SJSA1 (cell line): ENCODE measurements at regions not wholly inside any gene's neighbourhood (a gene's known extent, or its start where the extent isn't known, plus 50 kb on each side); places are given as distances from the start of the nearest gene placed in this dataset.
A peak's percentile ranks its signal among the peaks of the same experiment; 100 is the strongest.

Experiments
- DNase-seq, 2 experiments: peaks; one replicate each; pipeline ENCODE4 v3.0.0-alpha.2; 2015 to 2020; ENCODE audit warnings: low spot score in 2 of 2, low read depth in 1 of 2
- H3K27ac ChIP-seq: fragments of 250-450 bp; sonication (Bioruptor Pico); 2 replicates; pipeline ENCODE4 v1.5.1; 2020; ENCODE audit warnings: mild to moderate bottlenecking, moderate library complexity
- H3K27me3 ChIP-seq: fragments of 250-450 bp; sonication (Bioruptor Pico); replicated peaks from 2 replicates; pipeline ENCODE4 v1.5.1; 2020; ENCODE audit warnings: mild to moderate bottlenecking, moderate library complexity
- H3K36me3 ChIP-seq: fragments of 250-450 bp; sonication (Bioruptor Pico); 2 replicates; pipeline ENCODE4 v1.5.1; 2020; ENCODE audit warnings: mild to moderate bottlenecking
- H3K4me1 ChIP-seq: fragments of 250-450 bp; sonication (Bioruptor Pico); replicated peaks from 2 replicates; pipeline ENCODE4 v1.6.1; 2021; ENCODE audit warnings: mild to moderate bottlenecking
- H3K4me3 ChIP-seq: fragments of 250-450 bp; sonication (Bioruptor Pico); 2 replicates; pipeline ENCODE4 v1.5.1; 2020; ENCODE audit warnings: mild to moderate bottlenecking
- H3K9me3 ChIP-seq: fragments of 250-450 bp; sonication (Bioruptor Pico); replicated peaks from 2 replicates; pipeline ENCODE4 v1.5.1; 2020; ENCODE audit warnings: mild to moderate bottlenecking

DNA sequence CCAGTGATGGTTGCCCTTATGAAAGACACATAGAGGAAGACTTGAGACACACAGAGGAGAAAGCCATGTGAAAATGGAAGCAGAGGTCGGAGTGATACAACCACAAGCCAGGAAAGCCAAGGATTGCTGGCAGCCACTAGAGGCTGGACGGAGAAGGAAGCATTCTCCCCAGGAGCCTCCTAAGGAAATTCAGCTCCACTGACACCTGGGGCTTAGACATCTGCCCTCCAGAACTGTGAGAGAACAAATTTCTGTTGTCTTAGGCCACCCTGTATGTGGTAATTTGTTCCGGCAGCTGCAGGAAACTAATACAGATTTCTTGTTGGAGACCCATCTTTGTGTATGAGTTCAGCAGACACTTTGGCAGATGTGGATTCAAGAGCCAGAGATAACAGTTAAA lies 126.9 kb upstream of the ATP1A1 start:
- H3K4me3 ChIP-seq: no peak overlapping the region
- DNase-seq: no peak
- no peaks in the 10 kb centered on the region for H3K9me3 ChIP-seq
- H3K36me3 ChIP-seq: no peaks in the 10 kb centered on the region
- no peaks in the 10 kb centered on the region for H3K4me1 ChIP-seq
- no peak overlapping the region for H3K27ac ChIP-seq
- 0 out of 2 replicates have a peak, but pooled peaks cover 4% of the 10 kb centered on the region for H3K27me3 ChIP-seq

DNA sequence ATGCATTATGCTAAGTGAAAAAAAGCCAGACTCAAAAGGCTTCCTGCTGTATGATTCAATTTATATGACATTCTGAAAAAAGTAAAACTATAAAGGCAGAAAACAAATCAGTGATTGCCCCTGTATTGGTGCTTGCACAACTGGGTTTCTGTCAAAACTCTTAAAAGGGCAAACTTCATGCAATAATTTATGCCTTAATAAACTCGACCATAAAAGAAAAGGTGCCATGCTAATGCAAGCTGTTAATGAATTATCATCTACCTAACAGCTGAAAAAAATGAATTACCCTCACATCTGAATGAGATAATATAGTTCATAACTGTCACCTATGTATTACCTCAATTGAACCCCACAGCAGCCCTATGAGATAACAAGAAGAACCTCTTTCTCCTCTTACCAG lies 120.8 kb upstream of the ATP1A1 start:
- Histone ChIP-seq H3K27me3 (no peaks in the 10 kb centered on the region), H3K9me3 (no peaks in the 10 kb centered on the region), H3K4me3 (no peak overlapping the region), H3K27ac (no peak overlapping the region), H3K4me1 (no peaks in the 10 kb centered on the region), H3K36me3 (no peaks in the 10 kb centered on the region)
- no peak for DNase-seq

DNA sequence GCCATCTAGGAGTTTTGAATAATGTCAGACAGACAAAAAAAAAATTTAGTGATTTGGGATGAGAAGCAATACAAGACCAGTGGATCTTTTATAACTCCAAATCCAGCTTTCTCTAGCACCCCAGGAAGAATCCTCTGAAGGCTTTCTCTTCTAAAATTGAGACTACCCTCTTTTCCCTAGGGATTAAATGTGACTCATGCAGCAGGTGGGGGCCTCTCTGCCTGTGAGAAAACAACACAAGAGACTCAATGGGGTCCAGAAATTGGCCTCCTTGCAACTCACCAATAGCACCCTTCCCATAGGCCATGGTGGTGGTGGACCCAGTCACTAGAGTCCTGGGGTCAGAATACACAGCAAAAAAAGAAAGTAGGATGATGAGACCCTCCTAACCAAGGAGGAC lies 120.3 kb upstream of the ATP1A1 start:
- H3K36me3 ChIP-seq: no peaks in the 10 kb centered on the region
- no peaks in the 10 kb centered on the region for H3K27me3 ChIP-seq
- no peak overlapping the region for H3K27ac ChIP-seq
- no peaks in the 10 kb centered on the region for H3K4me1 ChIP-seq
- no peaks in the 10 kb centered on the region for H3K9me3 ChIP-seq
- no peak for DNase-seq
- H3K4me3 ChIP-seq: no peak overlapping the region

DNA sequence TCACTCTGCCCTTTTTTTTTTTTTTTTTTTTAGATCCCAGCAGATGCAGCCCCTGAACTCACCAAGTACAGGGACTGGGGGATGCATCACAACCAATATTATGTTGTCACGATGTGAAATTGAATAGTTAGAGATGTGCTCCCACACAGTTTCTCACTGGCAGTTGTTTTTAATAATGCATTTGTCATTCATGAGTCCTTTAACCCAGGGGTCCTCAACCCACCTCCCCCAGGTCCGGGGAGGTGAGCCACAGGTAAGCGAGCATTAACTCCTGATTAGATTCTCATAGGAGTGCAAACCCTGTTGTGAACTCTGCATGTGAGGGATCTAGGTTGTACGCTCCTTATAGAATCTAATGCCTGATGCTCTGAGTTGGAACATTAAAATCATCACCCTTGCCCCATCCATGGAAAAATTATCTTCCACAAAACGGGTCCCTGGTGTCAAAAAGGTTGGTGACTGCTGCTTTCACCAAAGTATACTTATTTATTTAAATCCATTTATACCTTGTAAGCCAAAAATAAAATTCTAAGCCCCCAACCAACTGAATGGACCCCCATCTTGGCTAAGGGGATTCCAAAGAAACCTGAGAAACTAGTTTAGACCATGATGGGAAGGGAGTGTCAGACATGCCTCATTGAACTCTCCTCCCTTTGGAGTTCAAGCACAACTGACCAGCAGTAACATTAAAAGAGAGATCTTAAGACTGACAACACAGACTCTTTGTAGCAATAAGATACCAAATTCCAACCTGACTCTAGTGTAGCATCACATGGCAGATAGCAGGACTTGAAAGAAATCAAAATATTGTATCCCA lies 119.3 kb upstream of the ATP1A1 start:
- H3K4me3 ChIP-seq: no peak overlapping the region
- no peaks in the 10 kb centered on the region for H3K9me3 ChIP-seq
- no peaks in the 10 kb centered on the region for H3K4me1 ChIP-seq
- no peak overlapping the region for H3K27ac ChIP-seq
- H3K36me3 ChIP-seq: no peaks in the 10 kb centered on the region
- no peaks in the 10 kb centered on the region for H3K27me3 ChIP-seq
- no peak for DNase-seq

DNA sequence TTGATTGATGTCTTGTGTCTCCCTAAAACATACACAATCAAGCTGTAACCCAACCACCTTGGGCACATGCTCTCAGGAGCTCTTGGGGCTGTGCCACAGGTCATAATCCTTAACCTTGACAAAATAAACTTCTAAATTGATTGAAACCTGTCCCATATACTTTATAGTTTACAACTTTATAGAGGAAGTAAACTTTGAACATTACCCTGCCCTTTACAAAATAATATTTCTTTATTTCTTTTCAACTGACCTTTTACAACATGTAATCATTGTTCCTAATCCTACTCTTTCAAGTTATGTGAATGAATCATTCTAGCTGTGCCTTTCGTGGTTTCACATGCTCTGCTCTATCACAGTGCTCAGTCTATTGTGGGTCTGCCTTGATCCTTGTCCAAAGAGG lies 118.3 kb upstream of the ATP1A1 start:
- DNase-seq: no peak
- Histone ChIP-seq H3K9me3 (no peaks in the 10 kb centered on the region), H3K27ac (no peak overlapping the region), H3K27me3 (no peaks in the 10 kb centered on the region; the same call in 1 of the 2 replicates), H3K36me3 (no peaks in the 10 kb centered on the region), H3K4me3 (no peak overlapping the region), H3K4me1 (peaks cover 3% of the 10 kb centered on the region; the same call in 1 of the 2 replicates)

DNA sequence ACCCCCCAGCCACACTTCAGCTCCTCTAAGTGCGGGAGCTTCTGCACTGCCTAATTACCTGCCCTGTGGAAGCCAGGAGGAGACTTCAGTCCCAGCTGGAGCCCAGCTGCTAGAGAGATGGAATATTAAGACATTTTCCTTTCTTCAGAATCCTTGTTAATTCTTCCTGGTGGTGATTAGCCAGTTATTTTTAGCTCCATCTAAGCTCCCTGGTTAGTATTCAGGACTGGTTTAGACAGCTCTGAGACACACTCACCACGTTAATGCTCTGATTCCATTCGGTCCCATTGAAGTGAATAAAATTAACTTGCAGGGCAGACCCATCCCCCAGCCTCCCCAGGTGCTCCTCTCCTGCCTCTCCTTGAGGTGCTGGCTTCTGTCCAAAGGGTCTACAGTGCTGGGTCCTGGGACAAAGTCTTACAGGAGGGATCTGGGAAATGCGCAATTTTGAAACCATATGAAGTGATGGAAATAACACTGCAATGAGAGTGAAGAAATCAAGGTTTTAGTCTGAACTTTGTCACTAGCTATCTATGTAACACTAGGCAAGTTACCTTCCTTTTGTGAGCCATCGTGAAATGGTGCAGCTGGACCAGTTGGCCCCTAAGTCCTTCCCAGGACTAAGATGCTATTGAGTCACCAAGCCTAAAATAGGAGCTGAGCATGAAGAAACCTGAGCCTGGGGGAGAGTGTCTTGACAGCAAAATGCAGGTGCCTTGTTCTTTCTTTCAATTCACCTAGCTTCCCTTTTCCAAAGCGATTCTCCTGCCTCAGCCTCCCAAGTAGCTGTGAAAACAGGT lies 117.4 kb upstream of the ATP1A1 start:
- Histone ChIP-seq H3K4me3 (no peak overlapping the region), H3K27ac (no peak overlapping the region), H3K4me1 (peaks cover 12% of the 10 kb centered on the region), H3K36me3 (no peaks in the 10 kb centered on the region), H3K9me3 (no peaks in the 10 kb centered on the region), H3K27me3 (no peaks in the 10 kb centered on the region; the same call in 1 of the 2 replicates)
- DNase-seq: no peak

DNA sequence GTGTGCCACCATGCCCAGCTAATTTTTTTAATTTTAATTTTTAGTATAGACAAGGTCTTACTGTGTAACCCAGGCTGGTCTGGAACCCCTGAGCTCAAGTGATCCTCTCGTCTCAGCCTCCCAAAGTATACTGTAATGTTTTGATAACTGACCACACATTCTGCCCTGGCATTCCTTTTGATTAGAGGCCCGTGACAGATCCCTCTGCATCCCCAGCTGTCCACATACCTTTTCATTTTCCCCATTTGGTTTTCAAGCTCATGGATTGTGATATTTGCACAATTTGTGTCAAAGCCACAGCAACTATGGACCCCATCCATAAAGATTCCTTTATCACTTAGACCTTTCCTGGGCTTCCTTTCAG lies 116.8 kb upstream of the ATP1A1 start:
- Histone ChIP-seq H3K27ac (no peak overlapping the region), H3K9me3 (no peaks in the 10 kb centered on the region), H3K4me1 (peaks cover 18% of the 10 kb centered on the region), H3K36me3 (no peaks in the 10 kb centered on the region), H3K4me3 (no peak overlapping the region), H3K27me3 (no peaks in the 10 kb centered on the region; the same call in 1 of the 2 replicates)
- no peak for DNase-seq

DNA sequence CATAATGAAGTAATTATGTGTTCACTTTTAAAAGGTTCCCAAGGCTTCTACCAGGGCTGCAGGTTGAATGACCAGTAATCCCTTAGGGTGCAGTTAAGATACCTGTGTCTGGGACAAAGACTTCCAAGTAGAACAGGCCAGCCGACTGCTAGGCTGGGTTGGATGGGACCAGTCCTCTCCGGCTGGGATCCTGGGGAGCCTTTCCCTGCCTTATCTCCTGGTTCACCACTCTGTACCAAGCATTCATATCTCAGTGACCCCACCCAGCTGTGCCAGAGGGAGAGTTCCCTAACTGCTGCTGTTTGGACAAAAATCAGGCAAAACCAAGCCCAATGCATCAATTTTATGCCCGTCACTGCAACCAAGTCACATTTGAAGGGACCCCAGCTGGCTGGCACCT lies 116.2 kb upstream of the ATP1A1 start:
- Histone ChIP-seq H3K36me3 (no peaks in the 10 kb centered on the region), H3K27me3 (no peaks in the 10 kb centered on the region; the same call in 1 of the 2 replicates), H3K27ac (no peak overlapping the region), H3K4me3 (no peak overlapping the region), H3K9me3 (no peaks in the 10 kb centered on the region), H3K4me1 (peaks cover 24% of the 10 kb centered on the region)
- DNase-seq: no peak

DNA sequence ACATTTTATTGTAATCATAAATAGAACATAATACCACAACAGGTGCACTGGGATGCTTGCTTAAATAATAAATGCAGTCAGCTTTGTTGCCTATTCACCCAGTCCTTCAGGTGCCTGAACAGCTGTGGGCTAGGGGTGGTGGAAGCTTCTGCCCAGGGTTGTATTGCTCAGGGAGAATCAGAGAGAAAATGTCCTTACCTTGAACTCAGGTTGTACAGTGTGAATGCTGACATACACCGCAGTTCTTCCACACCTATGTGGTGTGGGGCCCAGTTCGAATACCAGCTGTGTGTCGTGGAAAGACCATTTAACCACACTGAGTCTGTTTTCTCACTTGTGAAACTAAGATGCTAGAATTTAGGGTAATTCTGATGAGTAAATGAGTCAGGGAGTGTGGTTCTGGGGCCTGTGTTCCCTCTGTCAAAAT lies 115.7 kb upstream of the ATP1A1 start:
- no peak for DNase-seq
- Histone ChIP-seq H3K4me1 (peaks cover 26% of the 10 kb centered on the region), H3K4me3 (no peak overlapping the region), H3K27me3 (no peaks in the 10 kb centered on the region; the same call in 1 of the 2 replicates), H3K9me3 (no peaks in the 10 kb centered on the region), H3K36me3 (no peaks in the 10 kb centered on the region), H3K27ac (no peak overlapping the region)

DNA sequence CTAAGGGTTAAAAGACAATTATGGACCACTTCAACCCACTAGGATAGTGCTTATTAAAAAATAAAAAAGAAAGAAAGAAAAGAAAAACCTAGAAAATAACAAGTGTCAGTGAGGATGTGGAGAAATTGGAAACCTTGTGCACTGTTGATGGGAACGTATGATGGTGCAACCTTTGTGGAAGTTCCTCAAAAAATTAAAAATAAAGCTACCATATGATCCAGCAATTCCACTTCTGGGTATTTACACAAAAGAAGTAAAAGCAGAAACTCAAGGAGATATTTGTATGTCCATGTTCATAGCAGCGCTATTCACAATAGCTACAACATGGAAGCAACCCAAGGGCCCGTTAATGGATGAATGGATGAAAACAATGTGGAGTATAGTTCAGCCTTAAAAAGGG lies 115.2 kb upstream of the ATP1A1 start:
- H3K4me3 ChIP-seq: no peak overlapping the region
- H3K27ac ChIP-seq: no peak overlapping the region
- no peaks in the 10 kb centered on the region; the same call in 1 of the 2 replicates for H3K27me3 ChIP-seq
- H3K36me3 ChIP-seq: no peaks in the 10 kb centered on the region
- peaks cover 26% of the 10 kb centered on the region for H3K4me1 ChIP-seq
- DNase-seq: no peak
- H3K9me3 ChIP-seq: no peaks in the 10 kb centered on the region

DNA sequence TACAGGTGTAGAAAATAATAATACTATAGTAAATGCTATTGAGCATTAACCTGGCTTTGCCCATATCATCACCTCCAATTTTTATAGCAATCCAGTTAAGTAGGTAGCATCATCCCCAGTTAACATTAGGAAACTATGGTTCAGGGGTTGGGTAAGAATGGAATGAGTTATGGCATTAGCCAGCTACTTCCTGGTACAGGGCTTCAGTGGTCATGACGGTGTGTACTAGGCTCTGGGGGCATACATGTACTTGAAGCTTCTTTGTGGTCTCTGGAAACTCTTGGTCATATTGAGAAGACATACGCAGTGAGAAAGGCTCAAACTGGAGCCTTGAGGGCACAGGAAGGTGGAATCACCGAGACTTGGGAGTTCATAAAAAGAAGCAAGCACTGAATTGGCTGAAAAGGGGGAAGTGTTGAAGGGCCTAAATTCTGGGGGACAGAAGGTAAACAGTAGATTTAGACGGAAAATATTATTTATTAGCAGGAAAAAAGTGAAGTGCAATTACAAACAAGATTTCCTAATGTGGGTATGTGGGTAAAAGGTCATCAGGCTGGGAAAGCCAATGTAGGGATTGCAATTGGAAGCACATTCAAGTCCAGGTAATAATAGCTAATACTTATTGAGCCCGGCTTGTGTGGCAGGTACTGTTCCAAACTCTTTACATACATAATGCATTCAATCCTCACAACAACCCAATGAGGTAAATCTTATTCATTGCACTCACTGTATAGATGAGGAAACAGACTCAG lies 114.2 kb upstream of the ATP1A1 start:
- H3K4me3 ChIP-seq: no peak overlapping the region
- no peaks in the 10 kb centered on the region for H3K36me3 ChIP-seq
- no peaks in the 10 kb centered on the region; the same call in 1 of the 2 replicates for H3K27me3 ChIP-seq
- no peak overlapping the region for H3K27ac ChIP-seq
- no peaks in the 10 kb centered on the region for H3K9me3 ChIP-seq
- no peak for DNase-seq
- H3K4me1 ChIP-seq: peaks cover 26% of the 10 kb centered on the region

DNA sequence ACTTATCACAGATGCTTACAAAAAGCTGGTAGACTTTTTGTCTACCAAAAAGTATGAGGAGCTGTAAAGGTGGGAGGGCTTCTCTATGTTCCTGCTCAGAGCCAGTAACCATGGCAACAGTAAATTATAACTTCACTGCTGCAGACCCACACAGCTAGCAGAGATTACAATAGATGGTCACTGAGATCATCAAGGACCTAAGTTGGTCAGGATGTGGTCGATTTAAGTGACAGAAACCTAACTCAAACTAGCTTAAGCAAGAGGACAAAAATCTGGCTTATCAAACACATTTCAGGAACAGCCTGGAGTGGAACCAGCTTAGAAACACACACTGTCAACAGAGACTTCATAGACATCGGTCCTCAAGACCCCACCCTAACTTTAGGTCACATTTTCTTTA lies 113.4 kb upstream of the ATP1A1 start:
- DNase-seq: no peak
- H3K4me3 ChIP-seq: no peak overlapping the region
- H3K4me1 ChIP-seq: peaks cover 26% of the 10 kb centered on the region
- no peak overlapping the region for H3K27ac ChIP-seq
- H3K27me3 ChIP-seq: peaks cover 3% of the 10 kb centered on the region
- no peaks in the 10 kb centered on the region for H3K9me3 ChIP-seq
- H3K36me3 ChIP-seq: no peaks in the 10 kb centered on the region

DNA sequence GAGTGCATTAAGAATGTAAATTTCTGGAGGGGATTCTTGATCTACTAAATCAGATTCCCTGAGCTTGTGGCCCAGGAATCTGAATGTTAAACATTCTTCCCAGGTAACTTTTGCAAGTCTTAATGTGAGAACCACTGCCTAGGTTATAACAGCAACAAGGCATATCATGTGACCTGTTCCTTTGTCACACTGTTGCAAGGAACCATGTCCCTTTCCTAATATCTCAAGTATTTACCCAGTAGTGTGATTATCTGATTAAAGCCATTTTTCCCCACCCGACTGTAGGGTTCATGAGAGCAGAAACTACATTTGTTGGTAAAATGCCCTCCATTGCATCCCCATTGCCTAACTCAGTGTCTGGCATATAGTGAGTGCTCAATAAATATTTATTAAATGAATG lies 112.9 kb upstream of the ATP1A1 start:
- Histone ChIP-seq H3K4me3 (no peak overlapping the region), H3K36me3 (no peaks in the 10 kb centered on the region), H3K4me1 (peaks cover 26% of the 10 kb centered on the region), H3K9me3 (no peaks in the 10 kb centered on the region), H3K27ac (peak overlapping the region; percentile 63; the same call in 1 of the 2 replicates), H3K27me3 (peaks cover 3% of the 10 kb centered on the region)
- DNase-seq: no peak
